ENCODE measurements at regions not wholly inside any gene's neighbourhood (a gene's known extent, or its start where the extent isn't known, plus 50 kb on each side); places are given as distances from the start of the nearest gene placed in this dataset.

GRCh38 chr18:56157541-56157940, 480.9 kb downstream of the TXNL1 start:
- TF ChIP-seq CTCF (IDR thresholded peaks at IDR 0.05) (no peak), POLR2A (IDR thresholded peaks at IDR 0.05) (no peak)

Measured in prostate gland (tissue), 2 donors.